ENCODE measurements at regions not wholly inside any gene's neighbourhood (a gene's known extent, or its start where the extent isn't known, plus 50 kb on each side); places are given as distances from the start of the nearest gene placed in this dataset.

GRCh38 chr6:50989123-50989522 lies 170.5 kb downstream of the TFAP2B start:
- Histone ChIP-seq H3K27ac (no peak overlapping the region), H3K9me3 (no peaks in the 10 kb centered on the region), H3K4me1 (ENCODE audit: control insufficient read depth in 1 of 2, insufficient read depth in 1 of 2, low read depth in 1 of 2, low read length in 1 of 2) (no peaks in the 10 kb centered on the region), H3K36me3 (no peaks in the 10 kb centered on the region), H3K27me3 (no peaks in the 10 kb centered on the region), H3K4me3 (ENCODE audit: low read depth in 1 of 2, low read length in 1 of 2) (no peak overlapping the region)
- TF ChIP-seq, protein P1, sequence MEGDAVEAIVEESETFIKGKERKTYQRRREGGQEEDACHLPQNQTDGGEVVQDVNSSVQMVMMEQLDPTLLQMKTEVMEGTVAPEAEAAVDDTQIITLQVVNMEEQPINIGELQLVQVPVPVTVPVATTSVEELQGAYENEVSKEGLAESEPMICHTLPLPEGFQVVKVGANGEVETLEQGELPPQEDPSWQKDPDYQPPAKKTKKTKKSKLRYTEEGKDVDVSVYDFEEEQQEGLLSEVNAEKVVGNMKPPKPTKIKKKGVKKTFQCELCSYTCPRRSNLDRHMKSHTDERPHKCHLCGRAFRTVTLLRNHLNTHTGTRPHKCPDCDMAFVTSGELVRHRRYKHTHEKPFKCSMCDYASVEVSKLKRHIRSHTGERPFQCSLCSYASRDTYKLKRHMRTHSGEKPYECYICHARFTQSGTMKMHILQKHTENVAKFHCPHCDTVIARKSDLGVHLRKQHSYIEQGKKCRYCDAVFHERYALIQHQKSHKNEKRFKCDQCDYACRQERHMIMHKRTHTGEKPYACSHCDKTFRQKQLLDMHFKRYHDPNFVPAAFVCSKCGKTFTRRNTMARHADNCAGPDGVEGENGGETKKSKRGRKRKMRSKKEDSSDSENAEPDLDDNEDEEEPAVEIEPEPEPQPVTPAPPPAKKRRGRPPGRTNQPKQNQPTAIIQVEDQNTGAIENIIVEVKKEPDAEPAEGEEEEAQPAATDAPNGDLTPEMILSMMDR (IDR thresholded peaks at IDR 0.05): no peak

DNA sequence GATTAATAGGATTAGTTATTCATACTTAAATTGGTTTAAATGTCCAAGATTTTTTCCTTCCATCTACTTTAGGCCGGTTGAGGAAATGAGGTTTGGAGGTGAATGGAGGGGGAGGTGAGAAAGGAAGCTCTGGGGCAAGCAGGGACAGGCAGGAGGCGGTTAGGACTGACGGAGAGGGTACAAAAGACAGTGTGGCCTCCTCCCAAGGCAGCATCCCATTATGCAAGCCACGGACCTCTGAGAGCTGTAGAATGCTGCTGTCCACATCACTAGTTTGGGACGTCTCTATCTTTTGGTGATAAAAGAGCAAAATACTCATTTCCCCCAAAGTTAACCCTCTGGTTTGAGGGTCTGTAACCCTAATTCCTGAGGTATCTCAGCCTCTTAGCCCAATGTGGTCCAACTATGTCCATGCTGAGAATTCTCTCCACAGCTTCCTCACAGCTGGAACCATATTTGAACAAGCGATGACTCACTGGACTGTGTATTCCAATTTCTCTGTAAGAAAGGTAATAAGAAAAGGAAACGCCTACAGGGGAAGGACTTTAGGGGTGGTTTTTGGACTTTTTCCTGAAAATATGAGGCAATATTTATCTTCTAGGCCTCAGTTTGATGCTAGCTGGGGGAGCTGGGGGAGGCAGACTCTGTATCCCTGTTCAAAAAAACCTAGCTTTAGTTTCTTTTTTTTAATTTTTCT lies 172.2 kb downstream of the TFAP2B start:
- TF ChIP-seq, protein P1 (IDR thresholded peaks at IDR 0.05): no peak
- Histone ChIP-seq H3K4me3 (ENCODE audit: low read depth in 1 of 2, low read length in 1 of 2) (no peak overlapping the region), H3K27ac (no peak overlapping the region), H3K9me3 (no peaks in the 10 kb centered on the region), H3K36me3 (no peaks in the 10 kb centered on the region), H3K27me3 (no peaks in the 10 kb centered on the region), H3K4me1 (ENCODE audit: control insufficient read depth in 1 of 2, insufficient read depth in 1 of 2, low read depth in 1 of 2, low read length in 1 of 2) (no peaks in the 10 kb centered on the region)

DNA sequence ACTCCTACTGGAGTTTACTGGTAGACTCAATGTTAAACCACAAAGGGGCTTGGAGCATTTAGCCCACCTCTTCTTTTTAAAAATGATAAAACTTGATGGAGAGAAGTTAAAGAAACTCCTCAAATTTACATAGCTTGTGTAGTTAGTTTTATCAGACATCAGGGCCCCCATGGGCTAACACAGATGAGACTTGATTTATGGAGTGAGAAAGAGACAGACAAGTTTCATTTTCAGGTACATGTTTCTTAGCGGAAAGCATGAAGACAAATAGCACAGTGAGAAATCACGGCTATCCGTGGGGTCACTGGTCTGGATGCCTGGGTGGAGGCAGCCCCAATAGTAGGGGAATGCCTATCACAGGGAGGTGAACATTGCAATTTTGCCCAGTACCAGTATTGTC lies 173.6 kb downstream of the TFAP2B start:
- no peaks in the 10 kb centered on the region for H3K9me3 ChIP-seq
- H3K4me1 ChIP-seq (ENCODE audit: control insufficient read depth in 1 of 2, insufficient read depth in 1 of 2, low read depth in 1 of 2, low read length in 1 of 2): no peaks in the 10 kb centered on the region
- H3K4me3 ChIP-seq (ENCODE audit: low read depth in 1 of 2, low read length in 1 of 2): no peak overlapping the region
- H3K27ac ChIP-seq: no peak overlapping the region
- TF ChIP-seq, protein P1 (IDR thresholded peaks at IDR 0.05): no peak
- no peaks in the 10 kb centered on the region for H3K36me3 ChIP-seq
- H3K27me3 ChIP-seq: no peaks in the 10 kb centered on the region

DNA sequence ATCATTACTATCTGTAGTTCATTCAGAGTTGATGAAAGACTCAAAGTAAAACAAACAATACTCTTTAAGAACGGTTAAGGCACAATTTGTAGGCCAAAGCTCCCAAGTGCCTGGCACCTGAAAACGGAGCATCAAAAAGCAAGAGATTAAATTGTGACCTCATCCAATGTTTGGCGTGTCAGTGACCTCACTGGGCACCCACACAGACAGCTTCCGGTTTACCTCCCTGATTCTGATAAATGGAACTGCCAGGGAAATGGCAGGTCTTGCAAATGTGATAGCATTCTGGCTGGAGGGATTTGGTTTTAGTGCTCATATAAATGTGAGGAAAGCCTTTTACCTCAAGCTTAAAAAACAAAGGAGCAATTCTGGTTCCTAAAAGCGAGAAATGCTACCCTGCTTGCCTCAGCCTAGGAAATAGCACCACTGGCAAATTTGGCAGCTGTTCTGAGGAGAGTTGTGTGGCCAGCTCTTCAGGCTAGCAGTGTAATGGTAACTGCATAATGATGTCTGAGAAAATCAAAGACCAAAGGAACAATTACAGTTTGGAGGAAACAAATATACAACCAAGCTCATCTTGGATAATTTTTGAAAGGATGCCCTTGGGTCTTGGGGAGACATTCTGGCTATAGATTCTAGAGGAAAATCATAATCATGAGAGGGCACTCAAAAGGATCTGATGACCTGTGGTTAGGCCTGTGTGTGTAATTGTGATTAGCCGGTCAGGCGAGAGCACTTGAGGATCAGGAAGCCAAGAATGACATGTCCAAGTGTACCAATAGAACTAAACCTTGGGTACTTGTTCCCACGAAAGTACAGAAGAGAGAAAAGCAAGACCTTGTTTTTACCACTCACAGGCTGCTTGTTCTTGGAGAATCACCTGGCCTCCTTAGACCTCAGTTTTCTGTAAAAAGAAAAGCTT lies 174.3 kb downstream of the TFAP2B start:
- TF ChIP-seq, protein P1 (IDR thresholded peaks at IDR 0.05): no peak
- no peaks in the 10 kb centered on the region for H3K36me3 ChIP-seq

DNA sequence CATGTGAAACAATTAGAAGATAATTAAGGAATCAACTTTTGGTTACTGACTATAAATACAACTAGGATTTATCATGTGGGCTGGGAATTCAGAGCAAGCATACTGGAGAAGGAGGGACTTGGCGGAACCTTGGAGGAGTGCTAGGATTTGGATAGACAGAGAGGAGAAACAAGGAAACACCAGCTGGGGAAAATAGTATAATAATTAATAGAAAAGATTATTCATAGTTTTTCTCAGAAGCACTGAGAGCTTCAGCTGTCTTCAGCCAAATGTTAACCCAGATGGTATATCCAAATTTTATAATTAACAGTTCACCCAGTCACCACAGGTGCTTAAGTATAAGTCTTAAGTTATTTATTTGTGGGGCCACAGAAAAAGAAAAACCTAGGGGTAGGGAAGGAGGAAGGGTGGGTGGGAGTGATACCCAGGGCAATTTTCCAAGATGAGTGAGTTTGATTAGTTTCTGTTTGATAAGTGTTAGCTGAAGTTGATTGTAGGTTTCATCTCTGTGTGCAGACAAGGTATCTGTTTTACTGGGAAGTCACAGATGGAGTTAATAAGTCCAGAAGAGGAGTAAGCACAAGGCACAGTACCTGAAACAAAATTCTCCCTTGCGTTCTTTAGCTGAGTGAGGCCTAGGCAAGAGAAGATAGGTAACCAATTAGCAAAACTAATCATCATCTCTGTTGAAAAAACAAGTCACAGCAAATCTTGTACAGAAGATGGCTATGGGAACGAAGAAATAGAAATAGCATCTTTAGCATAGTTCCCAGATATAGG lies 175.5 kb downstream of the TFAP2B start:
- no peaks in the 10 kb centered on the region for H3K36me3 ChIP-seq
- TF ChIP-seq, protein P1 (IDR thresholded peaks at IDR 0.05): no peak
- H3K27ac ChIP-seq: no peak overlapping the region
- no peaks in the 10 kb centered on the region for H3K27me3 ChIP-seq
- H3K4me3 ChIP-seq (ENCODE audit: low read depth in 1 of 2, low read length in 1 of 2): no peak overlapping the region
- no peaks in the 10 kb centered on the region for H3K4me1 ChIP-seq (ENCODE audit: control insufficient read depth in 1 of 2, insufficient read depth in 1 of 2, low read depth in 1 of 2, low read length in 1 of 2)
- no peaks in the 10 kb centered on the region for H3K9me3 ChIP-seq

More for the DNA sequence above, 174.3 kb downstream of the TFAP2B start:
- H3K4me1 ChIP-seq (ENCODE audit: control insufficient read depth in 1 of 2, insufficient read depth in 1 of 2, low read depth in 1 of 2, low read length in 1 of 2): no peaks in the 10 kb centered on the region
- no peak overlapping the region for H3K27ac ChIP-seq
- H3K27me3 ChIP-seq: no peaks in the 10 kb centered on the region
- no peaks in the 10 kb centered on the region for H3K9me3 ChIP-seq
- H3K4me3 ChIP-seq (ENCODE audit: low read depth in 1 of 2, low read length in 1 of 2): no peak overlapping the region

Data from neutrophil (primary cell).